C4-2B (cell line): ENCODE measurements at regions not wholly inside any gene's neighbourhood (a gene's known extent, or its start where the extent isn't known, plus 50 kb on each side); places are given as distances from the start of the nearest gene placed in this dataset.

Experiments
- CTCF ChIP-seq: fragments of 450-650 bp; conservative IDR thresholded peaks from 2 replicates; pipeline ENCODE4 v1.5.1; 2017; ENCODE audit warnings: mild to moderate bottlenecking
- ZFX ChIP-seq: fragments of 450-650 bp; IDR thresholded peaks from 2 replicates; pipeline ENCODE4 v1.6.1; 2017

GRCh38 chr1:234730770-234731568 is 121.0 kb upstream of the IRF2BP2 start:
- TF ChIP-seq CTCF: no peak
- no peak for TF ChIP-seq ZFX
